IPS-18a (cell line): ENCODE measurements at regions not wholly inside any gene's neighbourhood (a gene's known extent, or its start where the extent isn't known, plus 50 kb on each side); places are given as distances from the start of the nearest gene placed in this dataset.
"Not testable (repeated sequence)": the region's sequence is repeated elsewhere in the genome, so short reads cannot be mapped to it uniquely, and the experiment has no call there.

ENCODE experiments used
- H3K27ac ChIP-seq: one replicate; pipeline ENCODE4 v1.5.1; 2013; ENCODE audit warnings: low read length
- H3K27me3 ChIP-seq: one replicate; pipeline ENCODE4 v1.6.1; 2013; ENCODE audit warnings: mild to moderate bottlenecking, low read length; ENCODE audit not compliant: control insufficient read depth, insufficient read depth
- H3K36me3 ChIP-seq: one replicate; pipeline ENCODE4 v1.6.1; 2013; ENCODE audit warnings: low read depth, low read length; ENCODE audit not compliant: control insufficient read depth
- H3K4me1 ChIP-seq: one replicate; pipeline ENCODE4 v1.6.1; 2013; ENCODE audit warnings: low read depth, low read length; ENCODE audit not compliant: control insufficient read depth
- H3K4me3 ChIP-seq: one replicate; pipeline ENCODE4 v1.5.1; 2013; ENCODE audit warnings: low read length
- H3K9ac ChIP-seq: one replicate; pipeline ENCODE4 v1.6.1; 2013; ENCODE audit warnings: mild to moderate bottlenecking, low read length, moderate library complexity
- H3K9me3 ChIP-seq: one replicate; pipeline ENCODE4 v1.6.1; 2013; ENCODE audit warnings: low read depth, low read length; ENCODE audit not compliant: control insufficient read depth

DNA sequence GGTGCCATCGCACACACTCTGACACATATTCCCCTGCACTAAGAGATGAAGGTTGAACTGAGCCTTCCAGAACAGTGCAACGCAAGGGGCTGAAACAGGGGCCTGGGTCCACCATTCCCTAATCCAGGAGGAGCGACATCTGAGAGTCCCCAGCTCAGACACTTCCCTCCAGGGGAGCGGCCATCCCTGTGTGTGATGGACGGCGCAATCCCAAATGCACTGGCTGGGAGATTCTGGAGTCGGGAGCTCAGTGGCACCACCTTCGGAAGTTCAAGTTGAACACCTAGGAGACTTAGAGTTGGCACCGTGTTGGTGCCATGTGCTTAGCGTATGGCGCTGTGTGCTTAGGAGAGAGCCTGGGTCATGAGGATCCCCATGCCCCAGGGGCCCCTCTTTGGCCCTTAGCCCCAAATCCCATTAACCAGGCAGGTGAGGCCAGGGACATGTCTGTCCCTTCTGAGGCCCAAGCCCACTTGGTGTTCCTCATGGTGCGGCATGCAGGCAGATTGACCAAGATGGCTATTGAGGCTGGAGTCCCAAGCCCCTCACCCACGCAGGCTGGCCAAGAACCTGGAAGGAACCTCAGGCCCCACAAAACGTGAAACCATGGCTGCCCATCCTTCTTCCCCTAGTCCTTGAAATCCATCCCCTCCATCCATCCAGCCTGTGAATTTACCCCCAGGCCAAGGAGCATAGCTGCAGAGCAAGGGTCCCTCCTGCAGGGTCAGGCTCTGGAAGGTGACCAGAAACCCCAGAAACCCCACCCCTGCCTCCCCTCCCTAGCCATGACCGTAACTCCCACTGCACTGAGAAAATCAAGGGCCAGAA, 114.1 kb upstream of the OTOS start:
- Histone ChIP-seq H3K4me1 (no peaks in the 10 kb centered on the region), H3K9me3 (no peaks in the 10 kb centered on the region)

DNA sequence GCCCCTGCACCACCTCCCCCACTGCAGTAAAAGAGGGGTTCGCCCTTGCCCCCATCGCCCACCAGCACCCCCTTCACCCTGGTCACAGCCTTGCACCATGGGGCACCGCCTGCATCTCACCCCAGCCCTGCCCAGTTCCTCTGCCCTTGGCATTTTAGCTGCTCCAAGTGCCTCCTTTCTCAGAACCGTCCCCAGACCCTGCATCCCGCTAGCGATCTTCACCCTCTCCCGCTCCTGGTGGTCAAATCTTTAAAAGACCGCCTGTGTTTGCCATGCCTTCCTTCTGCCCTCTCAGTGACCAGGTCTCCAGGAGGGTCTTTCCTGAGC, 114.7 kb upstream of the OTOS start:
- H3K27me3 ChIP-seq, result no peaks in the 10 kb centered on the region
- H3K9me3 ChIP-seq, result no peaks in the 10 kb centered on the region

More for the DNA sequence above, 114.1 kb upstream of the OTOS start:
- no peaks in the 10 kb centered on the region for H3K27me3 ChIP-seq
- H3K4me3 ChIP-seq, result no peak overlapping the region
- H3K27ac ChIP-seq, result no peak overlapping the region
- no peak overlapping the region for H3K9ac ChIP-seq
- H3K36me3 ChIP-seq, result no peaks in the 10 kb centered on the region

DNA sequence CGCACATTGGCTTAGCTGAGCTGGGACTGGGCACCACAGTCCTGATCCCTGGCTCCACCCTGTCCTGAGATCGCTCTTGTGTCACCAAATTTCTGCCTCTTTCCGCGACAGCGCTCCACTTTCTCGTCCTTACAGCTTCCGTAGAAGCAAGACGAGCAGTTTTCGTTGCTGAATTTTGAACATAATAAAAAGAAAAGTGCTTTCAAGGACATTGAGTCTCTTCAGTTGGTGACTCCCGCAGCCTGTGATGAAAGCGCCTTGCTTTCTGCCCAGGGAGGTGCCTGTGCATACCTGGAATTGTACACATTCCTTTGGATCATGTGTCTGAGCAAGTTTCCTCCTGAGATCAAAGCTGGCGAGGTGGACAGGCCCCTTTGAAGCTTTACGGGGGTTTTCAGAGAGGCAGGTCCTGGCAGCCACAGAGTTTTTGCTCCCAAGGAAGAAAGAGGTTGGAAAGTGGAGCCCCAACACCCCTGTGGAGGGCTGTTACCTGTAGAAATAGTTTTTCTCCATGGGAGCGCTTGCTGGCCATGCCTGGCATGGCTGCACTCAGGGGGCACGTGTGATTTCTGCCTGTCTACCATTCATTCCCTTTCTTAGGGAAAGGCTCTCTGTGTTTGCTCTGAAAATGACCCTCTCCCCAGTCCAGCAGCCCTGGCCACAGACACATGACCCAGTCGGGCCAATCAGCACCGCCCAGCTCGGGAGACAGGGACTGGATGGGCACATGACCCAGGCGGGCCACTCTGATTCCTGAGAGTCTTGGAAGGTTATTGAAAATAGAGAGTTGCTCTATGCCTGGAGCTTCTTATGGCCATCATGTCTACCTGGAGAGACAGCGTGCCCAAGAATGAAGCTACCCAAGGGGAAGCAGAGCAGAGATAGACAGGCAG, 115.6 kb upstream of the OTOS start:
- Histone ChIP-seq H3K9ac (no peak overlapping the region), H3K27ac (no peak overlapping the region), H3K9me3 (no peaks in the 10 kb centered on the region), H3K4me3 (no peak overlapping the region), H3K4me1 (no peaks in the 10 kb centered on the region), H3K27me3 (no peaks in the 10 kb centered on the region), H3K36me3 (no peaks in the 10 kb centered on the region)

More for the DNA sequence above, 114.7 kb upstream of the OTOS start:
- Histone ChIP-seq H3K36me3 (no peaks in the 10 kb centered on the region), H3K9ac (no peak overlapping the region), H3K4me1 (no peaks in the 10 kb centered on the region), H3K27ac (no peak overlapping the region), H3K4me3 (no peak overlapping the region)

DNA sequence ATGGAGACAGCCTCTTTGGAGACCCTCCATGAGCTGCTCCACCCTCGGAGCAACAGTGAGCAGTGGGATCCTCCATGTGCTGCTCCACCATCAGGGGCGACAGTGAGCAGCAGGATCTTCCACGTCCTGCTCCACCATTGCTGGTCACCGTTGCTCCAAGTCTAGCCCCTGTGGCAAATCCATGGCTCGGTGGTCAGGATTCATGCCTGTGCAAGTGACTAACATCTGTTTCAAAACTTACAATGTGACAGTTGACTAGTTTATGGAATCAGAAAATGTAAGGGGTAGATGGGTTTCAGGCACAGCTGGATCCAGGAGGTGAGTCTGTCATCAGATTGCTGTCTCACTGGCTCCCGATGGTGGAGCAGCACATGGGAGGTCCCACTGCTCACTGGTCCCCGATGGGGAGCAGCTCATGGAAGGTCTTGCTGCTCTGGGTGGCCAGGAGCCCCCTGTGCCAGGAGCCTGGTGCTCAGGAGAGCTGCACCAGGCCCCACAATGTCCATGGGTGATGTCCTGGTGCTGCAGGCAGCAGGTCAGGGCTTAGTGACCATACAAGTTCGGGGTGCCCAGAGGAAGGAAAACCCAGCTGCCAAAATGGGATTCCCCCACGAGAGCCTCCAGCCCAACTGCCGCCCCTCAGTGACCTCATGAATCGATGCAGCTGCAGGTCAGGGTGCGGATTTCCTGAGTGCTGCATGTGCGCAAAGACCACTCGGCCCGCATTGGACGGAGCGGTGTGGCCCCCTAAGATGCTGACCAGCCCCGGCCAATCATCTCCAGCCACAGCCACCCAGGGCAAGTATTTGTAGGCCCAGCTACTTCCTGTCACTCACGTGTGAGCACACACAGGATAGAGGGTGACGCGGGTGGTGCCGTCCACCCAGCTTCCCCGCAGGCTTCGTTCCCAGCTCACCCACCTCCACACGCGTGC, 116.5 kb upstream of the OTOS start:
- Histone ChIP-seq H3K27me3 (no peaks in the 10 kb centered on the region), H3K9me3 (peaks cover under 1% of the 10 kb centered on the region), H3K9ac (no peak overlapping the region), H3K4me1 (no peaks in the 10 kb centered on the region), H3K27ac (no peak overlapping the region), H3K4me3 (no peak overlapping the region), H3K36me3 (no peaks in the 10 kb centered on the region)

DNA sequence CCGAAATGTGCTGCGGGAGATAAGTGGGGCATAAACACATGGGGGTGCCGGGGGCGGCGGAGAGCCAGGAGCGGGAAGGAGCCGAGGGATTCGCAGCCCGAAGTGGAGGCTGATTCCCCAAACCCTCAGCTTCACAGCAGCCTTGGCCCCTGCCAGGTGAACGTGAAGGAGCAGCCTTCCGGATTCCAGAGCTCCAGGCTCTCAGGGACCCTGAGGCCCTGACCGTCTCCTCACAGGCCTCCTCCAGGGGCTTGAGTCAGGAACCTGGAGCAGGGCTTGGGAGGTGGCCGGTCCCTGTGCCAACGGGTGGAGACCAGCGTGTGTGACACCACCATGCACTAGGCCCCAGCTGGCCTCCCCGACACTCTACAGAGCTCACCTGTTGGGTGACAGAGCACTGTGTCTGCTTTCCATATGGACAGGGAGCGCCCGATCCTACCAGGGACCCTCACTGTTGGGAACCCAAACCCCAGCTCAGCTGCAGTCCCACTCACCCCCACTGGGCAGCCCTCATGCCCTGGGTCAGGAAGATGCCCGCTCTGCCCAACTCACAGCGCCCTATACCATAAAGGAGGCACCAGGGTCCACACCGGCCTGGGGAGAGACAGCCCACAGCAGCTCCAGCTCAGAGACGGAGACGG, 117.6 kb upstream of the OTOS start:
- H3K36me3 ChIP-seq, result no peaks in the 10 kb centered on the region
- H3K9ac ChIP-seq, result no peak overlapping the region
- no peaks in the 10 kb centered on the region for H3K4me1 ChIP-seq
- no peaks in the 10 kb centered on the region for H3K27me3 ChIP-seq
- peaks cover 6% of the 10 kb centered on the region for H3K9me3 ChIP-seq
- no peak overlapping the region for H3K4me3 ChIP-seq
- no peak overlapping the region for H3K27ac ChIP-seq

DNA sequence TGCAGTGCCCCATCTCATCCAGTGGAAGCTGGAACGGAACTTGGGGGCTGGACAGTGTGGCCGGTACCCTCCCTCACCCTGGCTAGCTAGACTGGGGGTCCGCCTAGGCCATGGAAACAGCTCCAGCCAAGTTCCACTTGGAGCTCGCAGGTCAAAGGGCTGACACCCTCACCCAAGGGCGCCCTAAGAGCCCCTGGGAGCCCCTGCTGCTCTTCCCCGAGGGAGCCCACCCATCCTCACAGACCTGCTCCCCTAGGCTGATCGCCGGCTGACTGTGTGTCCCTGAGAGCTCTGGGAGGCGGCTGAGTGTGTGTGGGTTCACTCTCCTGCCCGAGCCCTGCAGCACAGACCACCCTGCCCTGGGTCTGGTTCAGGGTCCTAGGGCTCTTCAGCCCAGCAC, 118.2 kb upstream of the OTOS start:
- H3K9me3 ChIP-seq, result peaks cover 9% of the 10 kb centered on the region
- no peak overlapping the region for H3K9ac ChIP-seq
- no peak overlapping the region for H3K27ac ChIP-seq
- no peak overlapping the region for H3K4me3 ChIP-seq
- no peaks in the 10 kb centered on the region for H3K27me3 ChIP-seq
- no peaks in the 10 kb centered on the region for H3K4me1 ChIP-seq
- no peaks in the 10 kb centered on the region for H3K36me3 ChIP-seq

DNA sequence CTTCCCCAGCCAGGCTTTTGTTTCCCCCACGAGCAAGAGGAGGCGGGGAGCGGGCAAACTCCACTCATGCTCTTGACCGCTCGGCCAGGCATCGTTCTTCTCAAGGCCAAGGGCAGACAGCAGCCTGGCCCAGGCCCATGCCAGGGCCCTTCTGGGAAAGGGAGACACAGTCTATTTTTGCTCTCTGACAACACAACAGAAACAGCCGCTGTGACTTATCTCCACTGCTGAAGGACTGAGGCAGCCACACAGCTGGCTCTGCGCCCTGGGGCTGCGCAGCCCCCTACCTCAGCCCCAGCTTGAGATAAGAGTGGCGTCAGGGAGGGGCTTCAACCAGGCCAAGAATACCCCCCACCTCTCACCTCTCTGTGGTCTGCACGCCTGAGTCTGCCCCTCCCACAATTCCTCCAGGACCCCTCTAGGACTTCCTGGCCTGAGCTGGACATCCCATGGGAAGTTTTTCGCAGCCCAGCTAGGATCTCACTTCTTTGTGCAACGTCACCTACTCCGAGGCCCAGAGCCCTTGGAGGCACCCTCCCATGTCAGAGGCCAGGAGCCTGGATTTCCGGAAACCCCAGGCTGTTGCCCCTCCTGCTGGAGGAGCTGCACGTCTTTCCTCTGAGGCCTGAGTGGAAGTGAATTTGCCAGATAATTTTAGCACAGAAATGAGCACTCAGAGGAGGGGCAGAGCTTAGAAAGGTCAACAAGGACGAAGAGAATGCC, 118.9 kb upstream of the OTOS start:
- no peak overlapping the region for H3K9ac ChIP-seq
- H3K4me1 ChIP-seq, result no peaks in the 10 kb centered on the region
- H3K27me3 ChIP-seq, result no peaks in the 10 kb centered on the region
- no peak overlapping the region for H3K4me3 ChIP-seq
- H3K9me3 ChIP-seq, result peaks cover 15% of the 10 kb centered on the region
- no peaks in the 10 kb centered on the region for H3K36me3 ChIP-seq
- no peak overlapping the region for H3K27ac ChIP-seq

DNA sequence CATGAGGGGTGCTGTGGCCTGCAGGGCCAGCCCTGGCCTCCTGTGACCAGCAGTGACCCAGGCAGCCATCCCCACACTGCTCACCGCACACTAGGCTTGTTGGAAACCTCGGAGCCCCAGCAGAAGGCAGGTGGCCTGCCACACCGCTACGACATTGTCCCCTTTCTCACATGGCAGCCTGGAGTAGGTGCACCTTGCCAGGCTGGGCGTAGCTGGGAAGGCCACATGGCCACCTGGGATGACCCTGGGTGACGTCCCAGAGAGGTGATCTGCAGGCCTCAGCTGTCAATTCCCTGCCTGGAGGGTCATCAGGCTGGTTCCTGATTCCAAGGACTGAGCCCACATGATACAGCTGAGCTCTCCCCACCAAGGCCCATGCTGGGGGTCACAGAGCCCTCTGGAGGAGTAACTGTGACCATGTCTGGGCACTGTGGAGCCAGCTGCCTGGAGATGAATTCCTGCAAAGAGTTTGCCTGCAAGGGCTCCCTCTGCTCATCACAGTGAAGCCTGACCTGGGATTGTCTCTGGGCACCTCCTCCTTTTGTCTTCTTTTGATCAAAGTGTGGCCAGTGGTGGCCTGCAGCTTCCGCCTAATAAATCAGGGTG, 119.6 kb upstream of the OTOS start:
- no peaks in the 10 kb centered on the region for H3K27me3 ChIP-seq

DNA sequence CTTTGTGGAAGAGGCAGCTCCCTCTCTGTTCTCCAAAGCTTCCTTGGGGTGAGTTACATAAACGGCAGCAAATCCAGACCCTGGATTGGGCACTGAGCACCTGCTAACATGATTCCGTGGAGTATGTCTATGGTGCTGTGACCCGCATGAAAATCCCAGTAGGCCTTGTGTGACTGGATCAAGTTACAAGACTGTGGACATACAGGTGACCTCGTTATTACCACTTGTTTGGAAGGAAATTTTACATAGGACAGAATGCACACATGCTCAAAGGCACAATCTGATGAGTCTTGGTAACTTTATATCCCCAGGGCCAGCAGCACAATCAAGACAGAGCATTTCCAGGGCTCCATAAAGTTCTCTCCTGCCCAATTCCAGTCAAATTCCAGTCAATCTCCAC, 120.2 kb upstream of the OTOS start:
- H3K27ac ChIP-seq, result no peak overlapping the region
- H3K4me1 ChIP-seq, result no peaks in the 10 kb centered on the region
- H3K4me3 ChIP-seq, result no peak overlapping the region
- no peaks in the 10 kb centered on the region for H3K27me3 ChIP-seq
- no peaks in the 10 kb centered on the region for H3K36me3 ChIP-seq
- H3K9ac ChIP-seq, result no peak overlapping the region
- peaks cover 15% of the 10 kb centered on the region for H3K9me3 ChIP-seq

More for the DNA sequence above, 119.6 kb upstream of the OTOS start:
- Histone ChIP-seq H3K4me3 (no peak overlapping the region), H3K36me3 (no peaks in the 10 kb centered on the region), H3K9ac (no peak overlapping the region), H3K27ac (no peak overlapping the region), H3K4me1 (no peaks in the 10 kb centered on the region), H3K9me3 (peaks cover 15% of the 10 kb centered on the region)

DNA sequence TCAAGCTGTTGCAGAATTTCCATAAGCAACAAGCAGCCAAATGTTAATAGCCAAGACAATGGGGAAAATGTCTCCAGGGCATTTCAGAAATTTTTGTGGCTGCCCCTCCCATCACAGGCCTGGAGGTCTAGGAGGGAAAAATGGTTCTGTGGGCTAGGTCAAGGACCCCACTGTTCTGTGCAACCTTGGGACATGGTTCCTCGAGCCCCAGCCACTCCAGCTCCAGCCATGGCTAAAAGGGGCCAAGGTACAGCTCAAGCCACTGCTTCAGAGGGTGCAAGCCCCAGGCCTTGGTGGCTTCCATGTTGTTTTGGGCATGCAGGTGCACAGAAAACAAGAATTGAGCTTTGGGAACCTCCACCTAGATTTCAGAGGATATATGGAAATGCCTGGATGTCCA, 122.1 kb upstream of the OTOS start:
- not testable (repeated sequence) for H3K27me3 ChIP-seq, H3K27ac ChIP-seq, H3K9ac ChIP-seq, H3K36me3 ChIP-seq, H3K4me1 ChIP-seq, H3K4me3 ChIP-seq
- peaks cover 15% of the 10 kb centered on the region for H3K9me3 ChIP-seq
